ENCODE measurements at regions not wholly inside any gene's neighbourhood (a gene's known extent, or its start where the extent isn't known, plus 50 kb on each side); places are given as distances from the start of the nearest gene placed in this dataset.
"Not testable (repeated sequence)": the region's sequence is repeated elsewhere in the genome, so short reads cannot be mapped to it uniquely, and the experiment has no call there.

DNA sequence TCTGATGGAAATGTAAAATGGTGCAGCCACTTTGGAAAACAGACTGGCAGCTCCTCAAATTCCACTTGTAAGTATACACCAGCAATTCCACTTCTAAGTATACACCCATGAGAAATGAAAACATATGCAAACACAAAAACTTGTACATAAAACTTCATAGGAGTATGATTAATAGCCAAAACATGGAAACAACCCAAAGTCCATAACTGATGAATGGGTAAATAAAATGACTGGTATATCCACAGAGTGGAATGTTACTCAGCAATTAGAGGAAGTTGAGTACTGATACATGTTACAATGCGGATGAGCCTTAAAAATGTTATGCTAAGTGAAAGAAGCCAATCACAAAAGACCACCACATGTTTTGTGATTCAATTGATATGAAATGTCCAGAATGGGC is 99.8 kb upstream of the VOPP1 start:
- TF ChIP-seq, protein P1, sequence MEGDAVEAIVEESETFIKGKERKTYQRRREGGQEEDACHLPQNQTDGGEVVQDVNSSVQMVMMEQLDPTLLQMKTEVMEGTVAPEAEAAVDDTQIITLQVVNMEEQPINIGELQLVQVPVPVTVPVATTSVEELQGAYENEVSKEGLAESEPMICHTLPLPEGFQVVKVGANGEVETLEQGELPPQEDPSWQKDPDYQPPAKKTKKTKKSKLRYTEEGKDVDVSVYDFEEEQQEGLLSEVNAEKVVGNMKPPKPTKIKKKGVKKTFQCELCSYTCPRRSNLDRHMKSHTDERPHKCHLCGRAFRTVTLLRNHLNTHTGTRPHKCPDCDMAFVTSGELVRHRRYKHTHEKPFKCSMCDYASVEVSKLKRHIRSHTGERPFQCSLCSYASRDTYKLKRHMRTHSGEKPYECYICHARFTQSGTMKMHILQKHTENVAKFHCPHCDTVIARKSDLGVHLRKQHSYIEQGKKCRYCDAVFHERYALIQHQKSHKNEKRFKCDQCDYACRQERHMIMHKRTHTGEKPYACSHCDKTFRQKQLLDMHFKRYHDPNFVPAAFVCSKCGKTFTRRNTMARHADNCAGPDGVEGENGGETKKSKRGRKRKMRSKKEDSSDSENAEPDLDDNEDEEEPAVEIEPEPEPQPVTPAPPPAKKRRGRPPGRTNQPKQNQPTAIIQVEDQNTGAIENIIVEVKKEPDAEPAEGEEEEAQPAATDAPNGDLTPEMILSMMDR (IDR thresholded peaks at IDR 0.05) = not testable (repeated sequence)
- TF ChIP-seq ZFX (IDR thresholded peaks at IDR 0.05; ENCODE audit: borderline replicate concordance) = not testable (repeated sequence)
